HL-60/S4 (cell line): ENCODE measurements at regions not wholly inside any gene's neighbourhood (a gene's known extent, or its start where the extent isn't known, plus 50 kb on each side); places are given as distances from the start of the nearest gene placed in this dataset.
"Not testable (repeated sequence)": the region's sequence is repeated elsewhere in the genome, so short reads cannot be mapped to it uniquely, and the experiment has no call there.

ENCODE experiments used
- in situ Hi-C: fragments of 300-500 bp; cut with MboI; formaldehyde crosslinking; loops from 2 replicates; pipeline ENCODE4 v1.14.3; 2022; ENCODE audit warnings: low sequenced_read_pairs

DNA sequence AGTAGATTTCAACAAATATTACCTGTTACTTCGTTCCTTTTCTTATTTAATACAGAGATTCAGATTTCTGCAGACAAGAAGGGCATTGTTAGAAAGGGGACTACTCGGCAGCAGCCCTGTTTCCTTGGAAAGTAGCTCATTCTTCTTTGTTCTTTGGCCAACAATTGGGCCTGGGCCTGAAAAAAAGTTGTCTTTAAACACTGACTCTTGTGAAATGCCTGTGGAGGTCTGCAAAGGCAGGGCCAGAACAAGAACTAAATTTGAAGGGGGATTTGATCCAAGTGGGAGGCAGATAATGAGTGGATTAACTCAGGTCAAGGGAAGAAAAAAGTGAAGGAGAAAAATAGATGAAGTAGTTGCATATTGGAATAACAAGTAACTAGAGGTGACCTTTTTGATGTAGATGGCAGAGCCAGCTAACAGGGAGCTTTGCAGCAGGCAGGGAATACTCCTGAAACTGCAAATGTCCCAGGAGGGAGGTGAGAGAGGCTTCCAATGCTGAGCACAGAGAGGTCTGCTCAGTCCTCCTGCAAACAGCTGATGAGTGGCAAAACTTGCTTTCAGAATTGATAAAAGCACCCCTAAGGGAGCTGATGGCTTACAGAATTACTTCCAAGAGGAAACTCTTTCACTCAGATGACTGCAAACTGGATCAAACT is 393.2 kb upstream of the HS3ST1 start:
- in situ Hi-C loops, result no loop called here

DNA sequence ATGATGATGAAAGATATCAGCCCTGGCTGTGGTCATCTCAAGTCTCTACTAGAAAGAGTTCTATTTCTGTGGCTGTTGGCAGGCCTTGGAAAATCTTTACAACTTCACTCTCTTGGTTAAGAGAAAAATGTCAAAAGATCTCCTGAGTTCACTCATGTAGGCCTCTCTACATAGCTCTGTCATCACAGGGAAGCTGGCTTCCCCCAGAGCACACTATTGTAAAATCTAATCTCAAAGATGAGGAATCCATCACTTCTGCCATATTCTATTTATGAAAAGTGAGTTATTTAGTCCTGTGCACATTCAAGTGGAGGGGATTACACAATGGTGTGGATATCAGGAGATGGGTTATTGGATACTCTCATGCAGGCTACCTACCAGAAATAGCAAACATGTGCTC is 388.4 kb upstream of the HS3ST1 start:
- in situ Hi-C loops, result no loop called here

DNA sequence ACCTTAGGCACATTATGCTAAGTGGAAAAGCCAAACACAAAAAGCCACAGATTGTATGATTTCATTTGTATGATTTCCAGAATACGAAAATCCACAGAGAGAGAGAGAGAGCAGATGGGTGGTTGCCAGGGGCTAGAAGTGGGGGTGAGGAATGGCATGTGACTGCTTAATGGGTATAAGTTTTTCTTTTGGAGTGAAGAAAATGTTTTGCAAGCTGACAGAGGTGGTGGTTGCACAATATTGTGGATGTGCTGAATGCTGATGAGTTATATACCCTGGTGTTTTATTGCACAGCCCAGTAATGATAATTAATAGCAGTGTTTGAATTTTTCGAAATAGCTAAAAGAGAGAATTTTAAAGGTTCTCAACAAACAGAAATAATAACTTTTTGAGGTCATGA is 386.1 kb upstream of the HS3ST1 start:
- in situ Hi-C loops, result no loop called here

GRCh38 chr4:11813951-11814446 is 385.3 kb upstream of the HS3ST1 start:
- in situ Hi-C loops, result no loop called here

DNA sequence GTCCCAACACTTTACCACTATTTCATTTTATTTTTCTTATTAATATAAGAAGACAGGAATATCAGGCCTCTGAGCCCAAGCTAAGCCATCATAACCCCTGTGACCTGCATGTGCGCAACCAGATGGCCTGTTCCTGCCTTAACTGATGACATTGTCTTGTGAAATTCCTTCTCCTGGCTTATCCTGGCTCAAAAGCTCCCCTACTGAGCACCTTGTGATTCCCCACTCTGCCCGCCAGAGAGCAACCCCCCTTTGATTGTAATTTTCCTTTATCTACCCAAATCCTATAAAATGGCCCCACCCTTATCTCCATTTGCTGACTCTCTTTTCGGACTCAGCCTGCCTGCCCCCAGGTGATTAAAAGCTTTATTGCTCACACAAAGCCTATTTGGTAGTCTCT is 382.8 kb upstream of the HS3ST1 start:
- in situ Hi-C loops, result not testable (repeated sequence)

- in situ Hi-C loops, result no loop called here
Observed at GRCh38 chr4:11805842-11806241, 377.1 kb upstream of the HS3ST1 start.

DNA sequence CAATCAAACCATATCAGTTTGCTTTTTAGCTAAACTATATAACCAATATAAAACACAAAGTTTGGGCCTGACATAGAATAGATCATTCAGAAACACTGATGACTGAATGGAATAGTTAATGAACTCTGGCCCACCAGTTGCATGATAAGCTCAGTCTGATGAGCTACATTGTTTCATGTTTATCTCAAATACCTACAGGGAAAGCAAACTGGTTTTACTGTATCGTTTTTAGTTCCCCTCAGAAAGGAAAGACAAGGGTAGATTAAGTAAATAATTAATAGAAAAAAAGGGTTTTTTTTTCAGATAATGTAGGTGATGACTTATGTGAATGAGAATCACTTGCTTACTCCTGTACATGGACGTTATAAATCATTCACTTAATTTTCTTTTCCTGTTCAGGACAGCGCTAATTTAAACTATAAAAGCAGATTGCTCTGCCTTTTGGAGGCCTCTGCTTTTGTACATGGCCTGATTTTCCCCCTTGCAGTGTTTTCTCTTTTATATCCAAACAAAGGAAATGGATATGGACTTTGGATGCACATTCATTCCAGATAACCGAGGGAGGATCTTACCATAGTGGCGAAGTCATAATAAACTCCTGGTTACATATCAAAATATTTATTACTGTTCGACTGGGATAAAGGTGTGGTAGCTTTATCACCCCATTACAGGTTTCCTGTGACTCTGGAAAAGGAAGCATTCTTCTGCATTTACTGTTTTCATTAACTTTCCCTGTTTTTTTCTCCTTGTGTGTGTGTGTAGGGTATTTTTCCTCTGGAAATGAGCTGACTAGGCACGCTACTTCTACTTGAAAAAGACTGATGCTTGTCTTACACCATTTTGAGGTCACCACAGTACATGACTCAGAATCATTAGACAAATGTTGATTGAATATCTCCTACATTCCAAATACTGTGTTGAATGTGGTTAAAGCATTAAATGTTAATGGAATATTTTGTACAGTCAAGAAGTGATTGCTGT is 373.1 kb upstream of the HS3ST1 start:
- in situ Hi-C loops, result no loop called here

- in situ Hi-C loops, result no loop called here
Observed at GRCh38 chr4:11799196-11799595, 370.5 kb upstream of the HS3ST1 start.

DNA sequence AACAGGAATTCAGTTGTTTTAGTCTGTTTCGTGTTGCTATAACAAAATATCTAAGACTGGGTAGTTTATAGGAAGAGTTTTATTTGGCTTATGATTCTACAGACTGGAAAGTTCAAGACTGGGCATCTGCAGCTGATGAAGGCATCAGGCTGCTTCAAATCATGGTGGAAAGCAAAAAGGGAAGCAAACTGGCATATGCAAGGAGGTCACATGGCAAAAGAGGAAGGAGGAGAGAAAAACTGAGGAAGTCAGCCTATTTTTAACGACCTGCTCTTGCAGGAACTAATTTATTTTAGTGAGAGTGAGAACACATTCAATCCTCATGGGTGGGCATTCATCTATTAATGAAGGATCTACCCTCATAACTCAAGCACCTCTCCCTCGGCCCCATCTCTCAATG is 363.1 kb upstream of the HS3ST1 start:
- in situ Hi-C loops, result no loop called here

DNA sequence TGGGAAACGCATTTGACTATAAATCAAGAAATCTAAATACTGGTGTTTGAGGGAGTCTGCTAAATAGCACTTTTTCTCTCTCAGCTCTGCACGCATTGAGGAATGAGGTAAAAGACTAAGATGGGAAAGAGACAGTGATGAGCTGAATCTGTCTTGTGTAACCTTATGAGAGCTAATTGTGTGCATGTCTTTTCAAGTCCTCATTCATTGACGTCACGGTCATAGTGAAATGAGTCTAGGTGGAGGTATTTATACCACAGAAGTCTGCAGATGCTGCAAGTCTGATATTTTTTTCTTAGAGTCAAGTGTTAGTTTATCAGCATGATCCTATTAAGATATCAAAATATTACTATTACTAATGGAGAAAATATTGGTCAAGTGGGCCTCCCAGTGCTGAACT is 361.5 kb upstream of the HS3ST1 start:
- in situ Hi-C loops, result no loop called here

DNA sequence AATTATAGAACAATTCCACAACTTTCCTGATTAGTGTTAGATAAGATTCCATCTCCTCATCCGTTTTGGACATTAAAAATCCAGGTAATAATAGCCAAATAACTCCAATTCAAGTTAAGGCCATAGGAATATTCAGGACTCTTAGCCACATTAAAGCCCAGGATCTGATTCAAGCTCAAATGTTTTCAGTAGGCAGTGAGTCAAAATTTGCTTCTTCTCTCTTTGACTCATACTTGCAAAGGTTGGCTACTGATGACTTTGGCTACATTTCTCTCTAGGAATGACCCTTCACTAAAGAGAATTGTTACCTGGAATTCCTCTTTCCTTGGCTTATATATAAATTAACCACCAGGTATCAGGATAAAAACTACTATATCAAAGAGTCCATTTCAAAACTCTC is 354.9 kb upstream of the HS3ST1 start:
- in situ Hi-C loops, result no loop called here

GRCh38 chr4:11782859-11783258 is 354.2 kb upstream of the HS3ST1 start:
- in situ Hi-C loops, result no loop called here

GRCh38 chr4:11777447-11777846 is 348.8 kb upstream of the HS3ST1 start:
- in situ Hi-C loops, result no loop called here

DNA sequence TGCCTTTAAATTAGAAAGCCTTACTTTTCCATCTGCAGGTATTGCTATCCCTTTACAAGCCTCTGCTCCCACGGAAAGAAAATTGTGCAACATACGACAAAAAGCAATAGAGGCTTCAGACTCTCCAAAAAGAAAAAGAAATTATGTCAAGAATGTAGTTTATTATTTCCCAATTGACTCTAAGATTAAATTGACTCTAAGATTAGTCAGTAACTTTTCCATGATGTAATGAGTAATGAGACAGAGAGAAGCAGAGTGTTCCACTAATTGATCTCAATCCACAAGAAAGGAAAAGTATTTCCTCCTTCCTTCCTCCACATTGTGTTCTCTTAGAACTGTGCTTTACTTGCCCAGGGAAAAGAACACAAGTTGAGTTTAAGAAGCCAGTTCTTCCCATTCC is 345.7 kb upstream of the HS3ST1 start:
- in situ Hi-C loops, result no loop called here

DNA sequence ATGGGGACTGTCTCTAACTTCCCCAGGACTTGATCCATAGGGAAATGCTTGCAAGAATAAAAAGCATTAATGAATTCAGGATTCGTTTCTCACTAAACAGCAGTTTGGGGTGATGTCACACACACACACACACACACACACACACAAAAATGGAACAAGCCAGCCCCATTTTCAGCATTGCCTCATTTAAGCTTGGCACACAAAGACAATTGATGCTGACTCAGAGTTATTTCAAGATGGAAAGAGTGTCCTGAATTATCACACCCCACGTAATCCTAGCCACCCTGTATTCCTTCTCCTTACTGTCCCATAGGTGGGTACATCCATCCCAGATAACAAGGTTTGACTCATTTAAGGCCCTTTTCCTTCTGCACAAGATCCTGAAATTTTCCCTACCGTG is 345.1 kb upstream of the HS3ST1 start:
- in situ Hi-C loops, result no loop called here

GRCh38 chr4:11769434-11769833 is 340.7 kb upstream of the HS3ST1 start:
- in situ Hi-C loops, result no loop called here

DNA sequence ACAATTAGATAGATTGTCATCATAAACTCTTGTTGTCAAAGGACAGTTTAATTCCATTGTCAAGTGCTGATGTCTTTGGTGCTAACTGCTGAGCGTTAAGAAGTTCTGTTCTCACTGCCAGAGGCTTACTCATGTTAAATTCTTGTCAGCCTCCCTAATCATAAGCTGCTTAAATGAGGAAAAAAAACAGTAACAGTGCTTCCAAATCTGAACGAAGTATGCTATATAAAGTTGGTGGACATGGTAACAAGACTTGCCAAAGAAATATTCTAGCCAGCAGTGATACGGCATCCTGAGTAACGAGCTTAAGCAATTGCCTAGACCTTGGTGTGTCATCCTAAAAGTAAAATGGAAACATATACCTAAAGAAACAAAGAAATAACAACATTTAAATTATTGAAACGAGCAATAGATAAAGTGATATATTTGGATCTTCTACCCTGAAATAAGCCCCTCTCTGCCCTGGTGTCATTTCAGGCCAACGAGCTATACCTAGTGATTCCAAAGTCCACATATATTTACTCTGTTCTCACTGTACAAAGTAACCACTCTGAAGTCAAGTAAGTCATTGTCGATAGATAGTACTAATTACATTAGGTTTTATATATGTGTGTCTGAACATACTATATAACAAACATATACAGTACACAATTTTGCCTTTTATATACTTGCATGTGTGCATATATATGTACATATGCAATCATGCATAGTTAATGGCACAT is 339.7 kb upstream of the HS3ST1 start:
- in situ Hi-C loops, result no loop called here

DNA sequence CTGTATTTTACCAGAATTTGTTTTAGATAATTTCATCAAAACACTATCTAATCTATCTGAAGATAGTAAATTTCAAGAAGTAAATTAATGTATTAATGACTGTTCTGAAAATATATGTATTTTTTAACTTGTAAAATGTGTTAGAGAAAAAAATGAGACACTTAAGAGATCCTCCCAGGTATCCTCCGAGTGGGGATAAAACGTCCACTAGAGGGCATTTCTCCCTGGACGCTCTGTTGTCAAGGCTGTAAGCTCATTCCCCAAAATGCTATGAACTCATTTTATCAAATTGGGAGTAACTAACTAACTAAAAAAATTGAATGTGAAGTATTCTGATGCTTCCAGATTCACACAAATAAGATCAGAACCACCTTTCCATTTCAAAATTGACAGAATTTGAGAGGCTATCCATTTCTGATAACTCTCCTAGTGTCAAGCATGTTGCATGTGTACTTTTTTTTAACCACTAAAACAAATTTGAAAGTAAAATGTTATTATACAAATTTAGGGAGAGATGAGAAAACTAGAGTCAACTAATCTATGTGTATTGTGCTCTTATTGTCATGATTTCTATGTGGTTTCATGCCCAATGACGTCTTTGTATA is 337.3 kb upstream of the HS3ST1 start:
- in situ Hi-C loops, result no loop called here

GRCh38 chr4:11748164-11748872 is 319.6 kb upstream of the HS3ST1 start:
- in situ Hi-C loops, result no loop called here

- in situ Hi-C loops, result no loop called here
Observed at GRCh38 chr4:11746734-11747133, 318.0 kb upstream of the HS3ST1 start.
